ENCODE measurements at regions not wholly inside any gene's neighbourhood (a gene's known extent, or its start where the extent isn't known, plus 50 kb on each side); places are given as distances from the start of the nearest gene placed in this dataset.

- ChIA-PET CTCF (no interaction called here), POLR2A (no interaction called here)
- TF ChIP-seq EZH2 (IDR thresholded peaks at IDR 0.05; ENCODE audit: borderline replicate concordance, low read depth, low read length, severe bottlenecking) (no peak), MYC (IDR thresholded peaks at IDR 0.05; ENCODE audit: low read depth, low read length) (no peak), POLR2AphosphoS5 (IDR thresholded peaks at IDR 0.05; ENCODE audit: insufficient read depth, low read depth, low read length) (no peak), GATA2 (IDR thresholded peaks at IDR 0.05; ENCODE audit: insufficient read depth, insufficient read length, low read depth, low read length) (no peak), FOS (IDR thresholded peaks at IDR 0.05; ENCODE audit: borderline replicate concordance, insufficient read depth, low read length) (no peak)
These were observed 185.5 kb downstream of the NOL4 start for GRCh38 chr18:34039201-34039600.

GRCh38 chr18:34038086-34038485, 186.6 kb downstream of the NOL4 start:
- no peak overlapping the region for H3K9ac ChIP-seq (replicated peaks; ENCODE audit: extremely low read depth, insufficient read depth, low read length)
- POLR2A ChIA-PET, result no interaction called here
- intact Hi-C loops (cut with micrococcal nuclease), result no loop called here
- TF ChIP-seq GATA2 (IDR thresholded peaks at IDR 0.05; ENCODE audit: insufficient read depth, insufficient read length, low read depth, low read length), result no peak
- TF ChIP-seq EZH2 (IDR thresholded peaks at IDR 0.05; ENCODE audit: borderline replicate concordance, low read depth, low read length, severe bottlenecking), result no peak
- TF ChIP-seq MAX (IDR thresholded peaks at IDR 0.05; ENCODE audit: insufficient read depth, insufficient read length), result no peak
- no peak for TF ChIP-seq JUN (IDR thresholded peaks at IDR 0.05; ENCODE audit: borderline replicate concordance, insufficient read depth, insufficient read length, low read depth)
- TF ChIP-seq MYC (IDR thresholded peaks at IDR 0.05; ENCODE audit: low read depth, low read length), result no peak
- TF ChIP-seq CTCF (IDR thresholded peaks at IDR 0.05; ENCODE audit: extremely low read depth in 1 of 2, insufficient read depth in 1 of 2, low read depth in 1 of 2, low read length in 2 of 2), result no peak
- TF ChIP-seq POLR2AphosphoS5 (IDR thresholded peaks at IDR 0.05; ENCODE audit: insufficient read depth, low read depth, low read length), result no peak
- TF ChIP-seq FOS (IDR thresholded peaks at IDR 0.05; ENCODE audit: borderline replicate concordance, insufficient read depth, low read length), result no peak
- no peak for TF ChIP-seq POLR2A (IDR thresholded peaks at IDR 0.05; ENCODE audit: low read depth, low read length)
- H2AFZ ChIP-seq (ENCODE audit: low read depth, low read length), result no peak overlapping the region
- no peaks in the 10 kb centered on the region for H3K27me3 ChIP-seq (ENCODE audit: control insufficient read depth in 2 of 2, insufficient read depth in 2 of 2, low read length in 2 of 2)
- BruUV-seq (replicated peaks), result no TSS peak
- no peak overlapping the region for H3K4me3 ChIP-seq (replicated peaks in 1 of 3; ENCODE audit: insufficient read depth in 1 of 3, low read depth in 1 of 3, low read length in 3 of 3)
- no peak overlapping the region for H3K27ac ChIP-seq (ENCODE audit: insufficient read depth, low read depth, low read length)
- H3K9me3 ChIP-seq (replicated peaks; ENCODE audit: control insufficient read depth, insufficient read depth, low read length), result no peaks in the 10 kb centered on the region
- no peaks in the 10 kb centered on the region for H3K36me3 ChIP-seq (ENCODE audit: control insufficient read depth in 2 of 2, extremely low read depth in 1 of 2, insufficient read depth in 2 of 2, low read length in 2 of 2)
- no peaks in the 10 kb centered on the region for H3K9me1 ChIP-seq (replicated peaks; ENCODE audit: control insufficient read depth, extremely low read depth, insufficient read depth, low read length)
- no peak for FAIRE-seq
- CTCF ChIA-PET, result no interaction called here
- no peaks in the 10 kb centered on the region for H3K79me2 ChIP-seq (ENCODE audit: control insufficient read depth, insufficient read depth, low read length)
- H3K4me2 ChIP-seq (ENCODE audit: insufficient read depth, low read length), result no peak overlapping the region
- no peak for DNase-seq (ENCODE audit: low read depth, low spot score)
- dilution Hi-C loops (cut with MboI; ENCODE audit: extremely low pct_ligation_motif_present, low sequenced_read_pairs), result no loop called here
- no peaks in the 10 kb centered on the region for H3K4me1 ChIP-seq (ENCODE audit: control insufficient read depth, extremely low read depth, insufficient read depth, low read length)
- H4K20me1 ChIP-seq (replicated peaks; ENCODE audit: control insufficient read depth, extremely low read depth, insufficient read depth, low read length), result no peaks in the 10 kb centered on the region

More at GRCh38 chr18:34039201-34039600, 185.5 kb downstream of the NOL4 start:
- intact Hi-C loops (cut with micrococcal nuclease) (no loop called here), dilution Hi-C loops (cut with MboI; ENCODE audit: extremely low pct_ligation_motif_present, low sequenced_read_pairs) (no loop called here)
- no TSS peak for BruUV-seq (replicated peaks)
- no peak overlapping the region for H3K4me2 ChIP-seq (ENCODE audit: insufficient read depth, low read length)
- no peaks in the 10 kb centered on the region for H4K20me1 ChIP-seq (replicated peaks; ENCODE audit: control insufficient read depth, extremely low read depth, insufficient read depth, low read length)
- no peaks in the 10 kb centered on the region for H3K27me3 ChIP-seq (ENCODE audit: control insufficient read depth in 2 of 2, insufficient read depth in 2 of 2, low read length in 2 of 2)
- H2AFZ ChIP-seq (ENCODE audit: low read depth, low read length), result no peak overlapping the region
- no peak overlapping the region for H3K4me3 ChIP-seq (replicated peaks in 1 of 3; ENCODE audit: insufficient read depth in 1 of 3, low read depth in 1 of 3, low read length in 3 of 3)
- H3K27ac ChIP-seq (ENCODE audit: insufficient read depth, low read depth, low read length), result no peak overlapping the region
- H3K9me1 ChIP-seq (replicated peaks; ENCODE audit: control insufficient read depth, extremely low read depth, insufficient read depth, low read length), result no peaks in the 10 kb centered on the region
- no peaks in the 10 kb centered on the region for H3K9me3 ChIP-seq (replicated peaks; ENCODE audit: control insufficient read depth, insufficient read depth, low read length)
- H3K79me2 ChIP-seq (ENCODE audit: control insufficient read depth, insufficient read depth, low read length), result no peaks in the 10 kb centered on the region
- H3K9ac ChIP-seq (replicated peaks; ENCODE audit: extremely low read depth, insufficient read depth, low read length), result no peak overlapping the region
- no peak for FAIRE-seq
- peak; percentile 6 for DNase-seq (ENCODE audit: low read depth, low spot score)
- H3K36me3 ChIP-seq (ENCODE audit: control insufficient read depth in 2 of 2, extremely low read depth in 1 of 2, insufficient read depth in 2 of 2, low read length in 2 of 2), result no peaks in the 10 kb centered on the region
- no peaks in the 10 kb centered on the region for H3K4me1 ChIP-seq (ENCODE audit: control insufficient read depth, extremely low read depth, insufficient read depth, low read length)

Measured in endothelial cell of umbilical vein (primary cell).